ENCODE measurements at regions not wholly inside any gene's neighbourhood (a gene's known extent, or its start where the extent isn't known, plus 50 kb on each side); places are given as distances from the start of the nearest gene placed in this dataset.

DNA sequence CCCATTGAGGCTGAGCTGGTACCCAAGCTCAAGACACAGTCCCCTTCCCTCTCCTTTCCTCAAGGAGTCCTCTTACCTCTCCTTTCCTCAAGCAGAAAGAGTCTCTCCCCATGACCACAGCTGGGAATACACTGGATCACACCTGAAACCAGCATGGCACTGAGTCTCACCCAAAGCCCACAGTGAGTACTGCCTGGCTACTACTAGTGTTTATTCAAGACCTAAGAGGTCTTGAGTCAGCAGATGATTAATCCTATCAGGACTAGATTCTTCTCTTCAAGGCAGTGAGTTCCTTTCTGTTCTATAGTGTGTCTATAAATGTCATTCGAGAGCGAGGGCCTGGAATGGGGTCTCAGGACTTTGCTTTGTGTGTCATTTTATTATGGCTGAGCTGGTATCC lies 111.4 kb downstream of the METTL4 start:
- no peak for DNase-seq

DNA sequence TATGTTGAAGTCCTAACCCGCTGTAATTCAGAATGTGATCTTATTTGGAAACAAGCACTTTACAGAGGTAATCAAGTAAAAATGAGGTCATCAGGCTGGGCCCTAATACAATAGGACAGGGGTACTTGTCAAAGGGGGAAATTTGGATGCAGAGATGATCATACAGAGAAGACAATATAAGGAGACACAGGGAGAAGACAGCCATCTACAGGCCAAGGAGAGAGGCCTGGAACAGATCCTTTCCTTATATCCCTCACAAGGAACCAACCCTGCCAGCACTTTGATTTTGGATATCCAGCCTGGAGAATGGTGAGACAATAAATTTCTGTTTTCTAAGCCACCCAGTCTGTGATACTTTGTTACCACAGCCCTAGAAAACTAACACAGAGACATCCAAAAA lies 104.3 kb downstream of the METTL4 start:
- no peak for DNase-seq

DNA sequence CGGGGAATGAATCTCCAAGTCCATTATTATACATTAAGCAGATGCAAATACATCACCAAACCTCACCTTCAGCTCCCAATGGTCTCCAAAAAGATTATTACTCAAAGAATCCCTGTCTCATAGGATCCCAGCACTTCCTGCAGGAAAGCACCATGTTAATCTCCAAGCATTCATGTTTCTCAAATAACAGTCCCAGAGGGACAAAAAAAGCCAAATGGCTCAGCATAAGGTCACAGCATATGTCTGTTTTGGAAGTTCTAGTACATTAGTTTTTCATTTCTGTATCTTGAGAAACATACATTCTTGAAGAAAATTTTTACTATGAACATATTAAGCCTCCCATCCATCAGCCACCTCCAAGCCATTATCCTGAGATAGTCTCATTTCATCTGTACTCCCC lies 103.3 kb downstream of the METTL4 start:
- no peak for DNase-seq

DNA sequence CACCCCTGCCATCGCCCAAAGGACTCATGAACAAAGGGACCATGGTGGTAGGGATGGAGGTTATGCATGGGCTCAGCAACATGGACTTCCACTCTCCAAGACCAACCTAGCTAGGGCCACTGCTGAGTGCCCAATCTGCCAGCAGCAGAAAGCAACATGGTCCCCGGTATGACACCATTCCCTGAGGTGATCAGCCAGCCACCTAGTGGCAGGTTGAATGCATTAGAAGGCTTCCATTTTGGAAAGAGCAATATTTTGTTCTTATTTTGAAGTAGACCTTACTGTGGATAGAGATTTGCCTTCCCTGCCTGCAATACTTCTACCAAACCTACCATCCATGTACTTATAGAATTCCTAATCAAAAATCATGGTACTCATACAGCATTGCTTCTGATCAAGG lies 99.8 kb downstream of the METTL4 start:
- no peak for DNase-seq

DNA sequence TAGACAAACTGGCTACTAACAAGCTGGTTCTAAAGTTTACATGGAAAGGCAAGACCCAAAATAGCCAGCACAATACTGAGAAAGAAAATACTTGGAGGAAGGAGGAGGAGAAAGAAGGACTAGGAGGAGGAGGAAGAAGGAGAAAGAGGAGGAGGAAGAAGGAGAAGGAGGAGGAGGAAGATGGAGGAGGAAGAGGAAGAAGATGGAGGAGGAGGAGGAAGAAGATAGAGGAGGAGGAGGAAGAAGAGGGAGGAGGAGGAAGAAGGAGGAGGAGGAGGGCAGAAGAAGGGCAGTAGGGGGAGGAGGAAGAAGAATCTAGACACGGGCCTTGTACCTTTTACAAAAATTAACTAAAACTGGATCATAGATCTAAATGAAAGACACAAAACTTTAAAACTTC lies 92.6 kb downstream of the METTL4 start:
- DNase-seq: no peak

DNA sequence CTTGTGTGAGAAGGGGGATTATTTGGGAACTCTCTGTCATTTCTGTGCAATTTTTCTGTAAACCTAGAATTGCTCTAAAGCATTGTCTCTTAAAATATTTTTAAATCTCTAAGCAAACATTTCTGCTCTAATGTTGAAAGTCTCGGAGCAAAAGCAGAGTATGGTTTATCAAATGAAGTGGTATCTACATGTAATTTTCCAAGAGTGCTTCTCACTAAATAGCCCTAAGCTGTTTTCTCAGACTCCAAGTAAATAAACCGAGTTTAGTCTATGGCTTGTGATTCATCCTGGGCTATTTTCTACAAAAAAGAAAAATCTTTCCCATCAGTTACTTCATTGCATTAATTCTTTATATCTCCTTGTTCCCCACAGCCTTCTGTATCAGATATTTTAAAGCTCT lies 90.8 kb downstream of the METTL4 start:
- no peak for DNase-seq

DNA sequence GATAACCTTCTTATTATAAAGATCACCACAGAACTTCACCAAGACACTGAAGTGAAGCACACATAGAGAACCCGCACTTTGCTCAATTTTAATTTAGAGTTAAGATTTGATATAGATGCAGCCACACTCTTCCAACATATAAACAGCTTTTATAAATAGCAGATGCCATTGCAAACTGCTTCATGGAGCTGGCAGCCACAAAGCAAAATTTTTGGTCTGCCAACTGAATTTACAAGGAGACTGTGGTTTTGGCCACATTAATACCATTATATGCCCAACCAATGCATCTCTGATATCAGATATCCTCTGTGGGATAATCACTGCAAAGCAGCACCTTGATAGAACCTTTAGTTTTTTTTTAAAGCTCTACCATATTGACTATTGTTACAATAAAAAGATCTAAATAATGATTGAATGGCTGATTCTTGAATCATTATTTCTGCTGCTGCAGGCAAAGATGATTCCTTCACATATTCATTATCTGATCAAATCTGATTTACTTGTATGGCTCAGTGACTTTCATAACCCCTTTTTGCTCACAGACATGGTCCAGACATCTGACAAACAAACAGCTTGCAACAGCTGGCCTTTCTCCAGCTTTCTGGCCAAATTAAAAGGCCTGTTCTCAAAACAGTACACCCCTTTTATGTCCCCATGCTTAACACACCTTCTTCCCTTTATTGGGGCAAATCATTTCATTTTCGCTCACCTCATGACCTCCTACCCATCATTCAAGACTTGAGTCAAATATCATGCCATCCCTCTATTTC lies 88.4 kb downstream of the METTL4 start:
- DNase-seq: no peak

DNA sequence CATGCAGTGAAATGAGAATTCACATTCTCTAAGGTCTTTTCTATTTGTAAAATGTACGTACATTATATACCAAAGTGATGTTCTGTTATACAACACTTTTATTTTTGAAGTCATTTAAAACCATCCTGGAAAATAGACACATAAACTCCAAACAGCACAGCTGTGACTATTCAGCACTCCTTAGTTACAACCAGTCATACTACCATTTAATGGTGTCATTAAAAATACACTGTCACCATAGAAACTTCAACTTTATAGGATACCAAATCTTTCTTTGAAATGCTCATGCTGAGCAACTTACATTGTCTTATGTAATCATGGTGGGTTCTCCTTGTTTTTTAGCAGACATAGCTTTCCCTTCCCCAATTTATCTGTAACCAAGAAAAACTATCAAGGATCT lies 85.3 kb downstream of the METTL4 start:
- no peak for DNase-seq

DNA sequence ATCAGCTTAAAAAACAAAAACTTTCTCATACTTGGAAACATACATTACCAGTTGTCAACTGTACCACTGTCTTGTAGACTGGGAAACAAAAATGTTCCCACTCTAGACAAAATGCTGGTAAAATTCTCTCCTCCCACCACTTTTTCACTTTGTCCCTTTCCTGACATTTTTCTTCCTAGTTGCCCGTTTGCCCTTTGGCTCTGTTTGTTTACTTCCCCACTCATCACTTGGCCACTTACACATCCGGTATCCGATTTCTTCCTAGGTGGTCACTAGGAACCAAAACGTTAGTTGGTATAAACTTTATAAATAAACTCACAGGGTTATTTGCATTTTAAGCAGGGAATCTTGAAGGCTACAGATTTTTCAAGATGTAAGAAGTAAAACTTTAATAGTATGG lies 84.9 kb downstream of the METTL4 start:
- no peak for DNase-seq
